DMS153 (cell line): ENCODE measurements at regions not wholly inside any gene's neighbourhood (a gene's known extent, or its start where the extent isn't known, plus 50 kb on each side); places are given as distances from the start of the nearest gene placed in this dataset.
A peak's percentile ranks its signal among the peaks of the same experiment; 100 is the strongest.
"Not testable (repeated sequence)": the region's sequence is repeated elsewhere in the genome, so short reads cannot be mapped to it uniquely, and the experiment has no call there.

Source experiments
- DNase-seq: peaks from one replicate; lab custom pipeline; 2025; lab: John Stamatoyannopoulos, UW

DNA sequence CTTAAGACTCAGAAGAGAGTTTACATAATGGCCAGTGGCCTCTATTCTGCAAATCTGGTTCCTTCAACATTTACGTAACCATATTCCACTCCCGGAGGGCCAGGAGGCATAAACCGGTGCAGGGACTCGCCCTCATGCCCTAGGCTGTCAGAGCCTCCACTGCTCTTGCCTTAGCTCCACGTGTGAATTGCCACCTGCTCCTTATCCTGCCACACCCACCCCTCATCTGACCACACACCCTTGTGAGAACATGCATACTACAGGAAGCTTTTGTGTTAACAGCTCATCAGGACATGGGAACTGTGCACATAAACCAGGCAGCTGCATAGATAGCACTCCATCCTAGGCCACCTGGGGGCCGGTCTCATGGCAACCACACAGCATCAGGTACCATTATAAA lies 146.7 kb upstream of the PFKP start:
- peak; percentile 65 for DNase-seq

DNA sequence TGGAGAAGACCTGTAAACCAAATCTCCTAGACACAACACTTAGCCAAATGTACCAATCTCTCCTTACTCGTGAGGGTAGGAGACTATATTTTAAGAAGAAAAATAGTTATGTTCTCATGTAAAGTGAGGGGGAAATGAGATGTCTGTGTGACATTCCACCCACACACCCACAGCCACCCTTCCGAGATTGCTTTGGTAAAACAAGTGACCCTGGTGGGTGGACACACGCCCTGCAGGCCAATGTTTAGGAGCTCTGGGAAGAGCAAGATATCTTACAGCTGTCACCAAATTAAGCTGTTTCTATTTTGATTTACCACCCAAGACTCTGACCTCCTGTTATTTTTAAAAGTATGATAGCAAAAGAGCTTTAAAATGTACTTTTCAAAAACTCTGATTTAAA lies 147.2 kb upstream of the PFKP start:
- DNase-seq: no peak

DNA sequence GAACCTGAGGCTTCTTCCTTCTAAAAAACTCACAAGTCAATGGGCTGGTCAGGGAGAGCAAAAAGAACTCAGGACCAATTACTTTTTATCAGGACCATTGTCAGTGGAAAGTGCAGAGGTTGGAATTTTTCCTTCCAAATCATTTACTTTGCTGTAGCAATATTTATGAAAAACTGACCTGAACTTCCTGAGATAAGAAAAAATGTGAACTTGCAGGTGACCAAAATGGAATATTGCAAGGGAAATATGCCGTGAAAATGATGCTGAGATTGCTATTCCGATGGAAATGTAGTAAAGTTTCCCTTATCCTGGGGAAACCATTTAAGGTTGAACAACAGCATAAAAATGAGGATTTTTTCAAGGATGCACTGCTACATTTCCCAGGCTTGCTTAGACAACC lies 148.3 kb upstream of the PFKP start:
- no peak for DNase-seq

DNA sequence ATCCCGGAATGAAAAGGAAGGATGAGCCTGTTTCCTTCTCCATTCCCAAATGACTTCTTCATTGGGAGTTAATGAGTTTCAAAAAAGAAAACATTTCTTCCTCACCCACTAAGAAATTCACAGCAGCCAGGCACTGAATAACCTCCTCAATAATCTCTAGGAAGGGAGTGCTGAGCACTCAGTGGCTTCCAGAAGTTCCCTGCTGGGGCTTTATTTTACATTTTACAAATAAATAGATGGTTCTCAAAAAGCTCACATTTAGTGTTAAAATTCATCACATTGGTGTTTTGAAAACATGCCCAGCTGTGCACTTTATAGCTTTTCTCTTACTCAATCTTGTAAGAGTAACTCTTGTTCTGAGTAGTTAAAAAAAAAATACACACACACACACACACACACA lies 148.9 kb upstream of the PFKP start:
- no peak for DNase-seq

DNA sequence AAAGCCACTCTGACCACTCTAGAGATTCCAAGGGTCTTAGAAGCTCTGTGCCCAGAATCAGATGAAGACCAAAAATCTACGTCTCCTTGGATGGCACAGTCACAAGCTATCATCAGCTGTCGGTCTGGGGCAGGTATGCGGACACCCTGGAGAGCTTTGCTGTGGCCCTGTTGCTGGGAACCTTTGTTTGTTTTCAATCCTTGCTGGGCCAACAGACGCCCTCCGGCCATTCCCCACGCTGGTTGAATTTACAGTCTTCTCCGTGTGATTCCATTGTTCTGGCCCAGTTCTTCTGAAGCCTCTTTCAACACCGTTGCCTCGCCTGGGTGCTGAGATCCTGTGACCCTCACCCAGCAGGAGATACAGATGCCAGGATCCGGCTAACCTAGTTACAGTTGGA lies 149.4 kb upstream of the PFKP start:
- DNase-seq: no peak

DNA sequence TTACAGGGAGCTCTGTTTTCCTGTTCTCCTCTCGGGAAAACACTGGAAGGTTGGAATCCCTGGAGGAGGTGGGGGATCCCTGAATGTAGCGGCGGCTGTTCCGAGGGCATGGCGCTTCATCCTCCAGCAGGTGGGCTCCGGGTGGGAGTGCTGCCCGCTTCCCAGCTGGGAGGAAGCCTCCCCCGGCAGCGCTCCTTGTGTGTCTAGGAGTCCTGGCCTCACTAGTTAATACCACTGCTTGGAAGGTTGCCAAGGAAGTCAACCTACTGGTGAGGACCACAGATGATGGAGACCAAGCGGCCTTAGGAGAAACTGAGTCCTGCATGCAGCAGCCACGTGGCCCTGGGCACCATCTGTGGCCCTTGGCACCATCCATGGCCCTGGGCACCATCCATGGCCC lies 151.9 kb upstream of the PFKP start:
- no peak for DNase-seq

DNA sequence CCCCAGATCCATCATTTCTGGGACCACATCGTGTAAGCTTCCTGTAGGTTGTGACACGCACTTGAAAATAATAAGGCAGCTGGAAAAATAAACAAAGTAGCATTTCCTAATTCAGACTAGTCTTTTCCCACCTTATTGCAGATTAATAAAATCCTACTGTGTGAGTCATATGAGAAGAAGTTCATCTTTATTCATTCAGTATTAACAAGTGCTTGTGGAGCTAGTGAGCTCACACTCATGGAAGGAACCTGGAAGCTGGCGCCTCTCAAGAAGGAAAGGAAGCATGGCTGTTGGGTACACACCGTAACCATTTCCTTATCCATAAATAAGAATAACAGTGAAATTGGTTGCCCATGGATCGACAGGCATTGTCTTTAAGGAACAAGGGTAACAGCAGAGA lies 152.6 kb upstream of the PFKP start:
- DNase-seq: no peak

DNA sequence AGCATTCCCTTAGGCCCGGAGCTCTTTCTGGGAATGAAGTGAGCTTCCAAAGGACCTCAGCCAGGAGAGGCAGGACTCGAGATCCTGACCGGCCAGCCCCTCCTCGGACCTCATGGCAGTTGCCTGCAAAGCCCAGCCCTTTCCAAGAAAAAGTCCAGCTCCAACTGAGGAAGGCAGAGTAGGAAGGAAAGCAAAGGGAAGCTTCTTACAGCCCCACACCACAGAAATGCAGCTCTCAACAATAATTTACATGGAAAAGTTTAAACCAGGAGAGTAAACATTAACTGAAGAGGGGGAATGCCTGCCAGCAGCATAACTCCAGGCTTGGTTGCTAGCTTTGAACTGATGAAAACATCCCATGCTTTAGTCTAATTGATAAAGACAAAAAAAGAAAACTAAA lies 153.9 kb upstream of the PFKP start:
- no peak for DNase-seq

DNA sequence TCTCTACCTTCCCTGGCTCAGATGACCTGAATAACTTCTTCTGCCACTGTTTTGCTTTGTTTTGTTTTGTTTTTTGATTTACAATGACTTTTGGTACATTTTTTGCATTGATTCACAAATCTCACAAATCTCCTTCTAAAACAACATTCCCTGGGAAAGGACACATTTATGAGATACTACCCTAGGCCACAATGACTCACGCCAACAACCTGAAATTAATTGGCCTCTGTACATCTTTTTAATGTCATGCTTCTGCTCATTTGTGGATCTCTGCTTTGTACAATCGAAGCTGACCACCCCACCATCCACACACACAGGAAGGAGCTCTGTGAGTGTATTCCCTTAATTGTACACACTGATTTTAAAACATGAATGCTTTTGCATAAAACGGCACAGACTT lies 156.7 kb upstream of the PFKP start:
- no peak for DNase-seq

DNA sequence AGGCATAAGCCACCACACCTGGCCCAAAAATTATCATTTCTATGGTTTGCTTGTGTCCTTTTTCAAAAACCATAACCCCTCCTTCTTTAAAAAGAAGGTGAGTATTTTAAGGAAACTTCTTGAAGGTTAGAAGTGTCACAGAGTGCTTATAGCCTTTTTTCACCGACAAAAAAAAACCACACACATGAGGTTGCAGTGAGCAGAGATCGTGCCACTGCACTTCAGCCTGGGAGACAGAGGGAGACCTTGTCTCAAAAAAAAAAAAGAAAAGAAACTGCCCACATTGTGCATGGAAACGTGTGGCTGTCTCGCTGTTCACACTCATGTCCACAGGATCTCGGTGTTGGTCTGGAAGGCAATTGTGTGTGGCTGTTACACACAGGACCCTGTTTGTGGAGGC lies 157.4 kb upstream of the PFKP start:
- DNase-seq: no peak

DNA sequence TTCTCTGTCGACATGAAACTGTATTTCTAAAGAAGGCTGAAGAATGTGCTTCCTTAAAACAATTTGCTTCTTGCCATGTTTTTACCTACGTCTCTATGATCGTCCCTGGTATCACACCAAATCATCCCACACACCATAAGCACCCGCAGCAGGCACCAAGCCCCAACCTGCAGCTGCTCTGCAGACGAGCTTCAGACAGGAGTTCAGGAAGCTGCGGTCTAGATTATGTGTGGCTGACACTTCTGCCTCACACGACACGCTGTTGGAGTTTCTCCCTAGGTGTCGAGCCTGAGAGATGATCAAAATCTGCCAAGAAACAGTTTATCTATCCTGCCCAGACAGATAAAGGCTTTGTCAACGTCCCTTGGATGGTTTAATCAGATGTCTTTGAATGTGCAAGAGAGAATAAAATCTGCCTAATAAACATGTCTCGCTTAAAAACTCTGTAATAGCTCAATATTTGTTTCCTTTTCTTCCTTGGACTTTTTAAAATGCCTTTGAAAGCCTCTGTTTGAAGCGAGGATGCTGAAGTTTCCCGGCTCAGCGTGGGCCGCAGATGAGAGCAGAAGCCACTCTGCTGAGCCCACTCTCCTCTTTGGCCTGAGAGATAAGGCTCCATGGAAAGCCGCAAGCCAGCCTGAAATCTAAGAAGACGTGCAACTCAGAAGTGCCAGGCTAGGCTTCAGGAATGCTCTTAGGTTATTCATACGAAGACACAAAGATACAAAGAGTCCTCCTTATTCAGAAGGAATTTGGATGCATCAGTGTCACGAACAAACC lies 158.3 kb upstream of the PFKP start:
- no peak for DNase-seq

DNA sequence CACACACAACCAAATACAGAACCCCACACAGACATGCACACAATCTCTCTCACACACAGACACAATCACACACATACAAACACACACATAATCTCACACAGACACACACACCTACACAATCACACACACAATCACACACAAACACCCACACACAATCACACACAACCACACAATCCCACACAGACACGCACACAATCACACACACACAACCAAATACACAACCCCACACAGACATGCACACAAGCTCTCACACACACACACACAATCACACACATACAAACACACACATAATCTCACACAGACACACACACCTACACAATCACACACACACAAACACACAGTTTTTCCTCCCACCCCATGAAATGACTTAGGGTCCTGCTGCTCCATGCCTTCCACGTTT lies 160.4 kb upstream of the PFKP start:
- DNase-seq: no peak

DNA sequence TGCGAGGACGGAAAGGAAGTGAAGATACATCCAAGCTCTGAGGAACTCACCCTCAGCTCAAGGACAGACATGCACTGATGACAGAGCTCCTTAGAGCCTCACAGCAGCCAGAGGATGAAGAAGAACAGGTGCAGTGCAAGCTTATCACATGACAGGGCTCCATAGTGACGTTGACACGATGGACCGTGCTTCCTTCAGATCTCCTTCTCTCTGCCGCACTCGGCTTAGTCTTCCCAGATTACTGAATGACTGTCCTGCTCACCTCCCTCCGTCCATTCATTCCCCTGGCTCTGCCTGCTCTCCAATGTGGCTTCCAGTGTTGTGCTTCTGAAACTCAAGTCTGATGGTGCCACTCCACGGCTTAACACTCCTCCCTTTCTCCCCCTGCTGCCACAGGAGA lies 161.5 kb upstream of the PFKP start:
- DNase-seq: no peak

DNA sequence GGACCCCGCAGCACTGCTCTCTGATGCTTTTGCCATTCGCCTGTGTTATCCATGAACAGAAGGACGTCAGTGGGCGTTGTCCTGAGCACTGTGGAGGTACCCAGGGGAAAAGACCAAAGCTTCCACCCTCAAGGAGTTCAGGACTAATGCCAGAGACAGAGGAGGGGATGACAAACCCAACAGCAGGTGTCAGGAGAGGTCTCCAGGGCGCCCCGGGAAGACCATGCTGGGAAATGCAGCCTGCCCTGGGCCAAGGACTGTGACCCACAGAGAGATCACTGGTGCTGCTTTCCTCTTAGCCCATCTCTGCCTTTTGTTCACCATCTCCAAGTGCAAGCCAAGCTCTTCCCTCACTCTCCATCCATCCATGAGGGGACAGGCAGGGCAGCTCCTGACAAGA lies 166.8 kb upstream of the PFKP start:
- no peak for DNase-seq

DNA sequence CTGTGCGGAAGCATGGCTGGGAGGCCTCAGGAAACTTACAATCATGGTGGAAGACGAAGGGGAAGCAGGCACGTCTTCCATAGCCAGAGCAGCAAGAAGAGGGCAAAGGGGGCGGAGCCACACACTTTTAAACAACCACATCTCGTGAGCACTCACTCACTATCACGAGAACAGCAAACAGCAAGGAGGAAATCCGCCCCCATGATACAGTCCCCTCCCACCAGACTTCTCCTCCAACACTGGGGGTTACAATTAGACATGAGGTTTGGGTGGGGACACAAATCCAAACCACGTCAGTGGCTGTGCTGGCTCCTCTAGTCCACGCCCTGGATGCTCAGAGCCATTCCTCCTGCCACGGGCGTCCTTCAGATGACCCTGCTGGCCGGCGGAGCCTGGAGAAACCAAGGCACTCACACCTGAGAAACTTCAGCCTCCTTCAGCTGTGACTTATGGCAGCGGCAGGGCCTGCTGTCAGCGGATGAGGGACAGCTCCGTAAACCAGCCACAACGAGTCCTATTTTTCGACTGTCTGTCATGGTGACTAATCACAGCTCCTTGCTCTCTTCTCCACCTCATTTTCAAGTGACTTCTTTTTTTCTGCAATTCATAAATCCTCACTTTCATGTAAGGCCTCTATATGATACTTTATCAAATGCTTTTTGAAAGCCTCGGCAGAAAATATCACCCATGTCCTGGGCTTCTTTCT lies 167.9 kb upstream of the PFKP start:
- no peak for DNase-seq

DNA sequence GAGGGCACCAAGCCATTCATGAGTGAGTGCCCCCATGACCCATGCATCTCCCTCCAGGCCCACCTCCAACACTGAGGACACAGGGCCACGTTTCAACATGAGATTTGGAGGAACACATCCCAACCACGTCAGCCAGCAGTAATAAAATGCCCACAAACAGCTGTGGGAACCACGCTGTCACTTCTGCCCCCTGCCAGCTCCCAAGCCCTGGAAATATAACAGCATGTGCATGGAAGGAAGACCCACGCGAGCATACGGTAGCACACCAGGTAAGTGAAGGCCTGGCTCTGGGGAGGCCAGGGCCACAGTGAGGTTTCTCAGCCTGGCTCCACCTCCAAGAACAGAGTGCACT lies 168.9 kb upstream of the PFKP start:
- no peak for DNase-seq

DNA sequence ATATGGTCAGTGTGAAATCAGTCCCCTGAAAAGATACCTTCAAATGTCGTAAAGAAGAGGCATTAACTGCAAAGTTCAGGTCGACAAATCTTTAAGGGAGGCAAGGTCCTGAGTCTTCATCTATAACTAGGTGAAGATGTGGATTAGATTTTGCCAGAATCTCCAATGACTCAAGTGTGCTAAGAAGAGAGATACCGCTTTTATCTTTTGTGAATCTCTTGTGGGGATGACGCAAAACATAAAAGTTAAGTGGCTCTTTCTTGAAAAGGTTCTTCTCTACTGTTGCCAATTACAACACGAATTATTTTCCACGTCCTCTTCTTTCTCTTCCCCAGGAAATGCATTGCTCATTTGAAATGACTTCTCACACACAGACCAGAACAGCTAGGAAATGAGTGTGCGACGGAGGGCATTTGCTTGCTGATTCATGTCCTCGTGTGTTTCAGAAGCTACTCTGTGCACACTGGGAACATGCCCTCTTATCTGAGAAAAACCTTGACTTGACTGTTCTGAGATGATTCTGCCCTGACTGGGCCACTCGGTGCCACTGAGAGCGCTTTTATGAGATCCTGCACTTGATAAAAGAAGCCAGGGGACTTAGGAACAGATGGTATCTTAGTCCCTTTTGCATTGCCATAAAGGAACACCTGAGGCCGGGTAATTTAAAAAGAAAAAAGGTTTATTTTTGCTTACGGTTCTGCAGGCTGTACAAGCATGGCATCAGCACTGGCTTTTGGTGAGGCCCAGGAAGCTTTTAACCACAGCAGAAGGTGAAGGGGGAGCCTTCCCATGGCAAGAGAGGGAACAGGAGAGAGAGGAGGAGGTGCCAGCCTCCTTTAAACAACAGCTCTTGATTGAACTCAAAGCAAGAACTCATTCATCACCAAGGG lies 169.5 kb upstream of the PFKP start:
- DNase-seq: no peak

DNA sequence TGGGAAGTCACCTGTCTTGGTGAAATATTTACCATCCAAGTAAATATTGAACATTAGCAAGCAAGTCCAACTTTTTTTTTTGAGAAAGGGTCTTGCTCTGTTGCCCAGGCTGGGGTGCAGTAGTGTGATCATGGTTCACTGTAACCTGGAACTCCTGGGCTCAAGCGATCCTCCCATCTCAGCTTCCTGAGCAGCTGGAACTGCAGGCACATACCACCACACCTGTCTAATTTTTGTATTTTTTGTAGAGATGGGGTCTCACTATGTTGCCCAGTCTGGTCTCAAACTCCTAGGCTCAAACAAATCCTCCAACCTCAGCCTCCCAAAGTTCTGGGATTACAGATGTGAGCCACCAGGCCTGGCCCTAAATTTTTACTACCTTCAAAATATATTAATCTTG lies 171.0 kb upstream of the PFKP start:
- not testable (repeated sequence) for DNase-seq

DNA sequence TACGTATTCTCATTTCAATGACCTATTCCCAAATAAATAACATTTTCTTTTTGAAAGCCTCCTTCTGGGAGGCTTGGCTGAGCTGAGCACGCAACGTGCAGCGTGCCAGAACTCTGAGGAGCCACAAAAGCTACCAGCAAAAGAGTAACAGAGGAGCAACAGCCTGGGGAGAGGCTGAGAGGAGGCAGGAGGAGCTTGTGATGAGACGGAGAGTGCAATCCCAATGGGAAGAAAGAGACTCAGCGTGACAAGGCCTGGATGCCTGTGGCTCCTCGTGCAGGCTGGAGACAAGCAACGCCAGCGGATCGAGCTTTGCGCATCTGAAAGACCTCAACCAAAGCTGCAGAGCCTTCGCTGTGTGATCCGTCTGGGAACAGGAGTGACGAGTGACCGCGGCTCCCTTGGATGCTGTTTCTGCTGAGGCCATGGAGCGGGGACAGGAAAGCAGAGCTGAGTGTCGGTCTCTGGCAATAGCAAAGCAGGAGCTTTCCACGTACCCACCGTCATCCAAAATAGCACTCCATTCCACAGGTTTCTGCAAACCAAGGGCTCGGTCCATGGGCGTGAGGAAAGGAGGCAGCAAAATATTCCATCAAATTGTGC lies 171.7 kb upstream of the PFKP start:
- no peak for DNase-seq

DNA sequence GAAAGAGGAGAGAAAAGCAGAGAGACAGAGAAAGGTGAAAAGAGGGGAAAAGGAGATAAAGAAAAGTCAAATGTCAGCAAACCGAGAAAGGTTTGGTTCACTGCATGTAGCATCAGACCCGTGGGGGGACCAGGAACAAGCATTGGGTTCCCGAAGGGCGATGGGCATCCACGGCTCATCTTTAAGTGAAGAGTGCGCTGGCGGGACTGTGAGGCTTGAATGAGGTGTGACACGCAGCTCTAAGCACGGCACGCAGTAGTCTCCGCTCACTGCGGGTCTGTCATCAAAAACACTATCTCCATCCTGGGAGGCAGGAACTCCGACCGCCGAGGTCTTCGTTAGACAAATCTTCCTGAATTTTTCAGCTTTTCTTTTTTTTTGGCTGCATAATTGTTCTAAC lies 173.4 kb upstream of the PFKP start:
- DNase-seq: no peak

DNA sequence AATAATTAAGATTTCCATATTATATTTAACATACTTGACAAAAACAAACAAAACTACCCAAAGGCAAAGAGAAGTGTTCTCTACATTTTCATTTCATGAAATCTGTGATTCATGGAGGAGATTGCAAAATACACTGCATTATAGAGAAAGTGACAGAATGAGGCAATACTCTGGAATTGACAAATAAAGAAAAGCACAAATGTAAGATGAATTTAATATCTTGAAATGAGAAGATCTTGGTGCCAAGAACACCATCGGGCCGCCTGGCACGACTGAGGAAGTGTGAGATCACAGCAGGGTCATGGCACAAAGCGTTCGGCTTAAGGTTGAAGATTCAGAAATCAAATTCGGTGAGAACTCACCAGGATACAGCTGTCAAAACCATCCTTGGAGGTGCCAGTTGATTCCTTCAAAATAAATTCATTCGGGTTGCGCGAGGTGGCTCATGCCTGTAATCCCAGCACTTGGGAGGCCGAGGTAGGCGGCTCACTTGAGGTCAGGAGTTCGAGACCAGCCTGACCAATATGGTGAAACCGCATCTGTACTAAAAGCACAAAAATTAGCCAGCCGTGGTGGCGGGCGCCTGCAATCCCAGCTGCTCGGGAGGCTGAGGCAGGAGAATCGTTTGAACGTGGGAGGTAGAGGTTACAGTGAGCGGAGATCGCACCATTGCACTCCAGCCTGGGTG lies 174.0 kb upstream of the PFKP start:
- DNase-seq: no peak

DNA sequence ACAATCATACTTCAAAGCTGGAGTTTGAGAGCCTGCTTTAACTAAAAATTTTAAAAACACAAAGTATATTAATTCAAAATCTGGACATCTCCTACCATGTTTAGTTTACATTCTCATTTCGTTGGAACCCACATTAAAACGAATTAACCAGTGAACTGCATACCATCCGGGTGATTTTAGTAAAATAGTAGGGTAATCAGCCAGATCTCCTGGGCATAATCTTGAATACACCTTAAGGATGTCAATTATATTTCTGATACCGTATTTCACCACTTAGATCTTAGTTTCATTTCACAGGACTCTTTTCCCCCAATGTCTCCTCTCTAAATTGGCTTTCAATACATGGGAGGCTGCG lies 175.6 kb upstream of the PFKP start:
- no peak for DNase-seq
